Lung (tissue), 11 donors: ENCODE measurements at regions not wholly inside any gene's neighbourhood (a gene's known extent, or its start where the extent isn't known, plus 50 kb on each side); places are given as distances from the start of the nearest gene placed in this dataset.
"Not testable (repeated sequence)": the region's sequence is repeated elsewhere in the genome, so short reads cannot be mapped to it uniquely, and the experiment has no call there.

Experiments used
- ATAC-seq: fragments of 200-7000 bp; cut with Tn5 transposase; one replicate; pipeline ENCODE4 v1.9.1; 2020; ENCODE audit warnings: moderate number of reproducible peaks; ENCODE audit not compliant: insufficient read depth, low FRiP score
- DNase-seq, 3 donors: peaks; one replicate each; pipeline ENCODE4 v3.0.0-alpha.2; 2013 to 2017
- H3K27ac ChIP-seq, 2 donors: one replicate each; pipeline ENCODE4 v1.5.1; 2013; ENCODE audit warnings: mild to moderate bottlenecking in 2 of 2, moderate library complexity in 2 of 2, control low read depth in 1 of 2, inconsistent platforms in 1 of 2, low read depth in 1 of 2, low read length in 1 of 2
- H3K27me3 ChIP-seq, 3 donors: one replicate each; pipeline ENCODE4 v1.5.1; 2013; ENCODE audit warnings: low read length in 2 of 3; ENCODE audit not compliant: control insufficient read depth in 3 of 3, insufficient read depth in 3 of 3
- H3K36me3 ChIP-seq, 4 donors: one replicate each; pipeline ENCODE4 v1.5.1; 2013; ENCODE audit warnings: low read length in 4 of 4, mild to moderate bottlenecking in 1 of 4, moderate library complexity in 1 of 4; ENCODE audit not compliant: control insufficient read depth in 4 of 4, insufficient read depth in 4 of 4
- H3K4me1 ChIP-seq, 5 donors: one replicate each; pipeline ENCODE4 v1.5.1; 2013; ENCODE audit warnings: low read length in 5 of 5, mild to moderate bottlenecking in 2 of 5, moderate library complexity in 1 of 5; ENCODE audit not compliant: control insufficient read depth in 5 of 5, insufficient read depth in 5 of 5
- H3K4me3 ChIP-seq: one replicate; pipeline ENCODE4 v1.5.1; 2013; ENCODE audit warnings: mild to moderate bottlenecking, control low read depth, moderate library complexity
- H3K9ac ChIP-seq, 2 donors: one replicate each; pipeline ENCODE4 v1.5.1; 2013; ENCODE audit warnings: low read length in 2 of 2, control low read depth in 1 of 2; ENCODE audit not compliant: insufficient read depth in 1 of 2
- H3K9me3 ChIP-seq, 4 donors: one replicate each; pipeline ENCODE4 v1.5.1; 2013; ENCODE audit warnings: low read length in 3 of 4, mild to moderate bottlenecking in 1 of 4, moderate library complexity in 1 of 4; ENCODE audit not compliant: control insufficient read depth in 4 of 4, insufficient read depth in 3 of 4
- CTCF ChIP-seq: IDR thresholded peaks from 2 replicates; pipeline ENCODE4 v1.5.1; 2012; ENCODE audit warnings: mild to moderate bottlenecking; ENCODE audit errors: control extremely low read depth, extremely low read depth
- WGBS, 2 donors: extraction: QIAGEN DNeasy Blood & Tissue Kit; methylation state at CpG; one replicate each; pipeline ENCODE4 v1.1.7; 2013; 5-methylcytosine and 5-hydroxymethylcytosine counted together
- donor health status: control.
- donor health status: control.
- donor health status: Bipolar disorder and iron deficiency.
- donor health status: healthy.
- donor health status: DM: yes; HTN: yes; CAD: no.

- H3K27ac ChIP-seq, result no peak overlapping the region
- no peaks in the 10 kb centered on the region for H3K27me3 ChIP-seq
- no peaks in the 10 kb centered on the region for H3K36me3 ChIP-seq
- DNase-seq (no peak), ATAC-seq (no peak)
- H3K9ac ChIP-seq, result no peak overlapping the region
- no peak for TF ChIP-seq CTCF
- H3K9me3 ChIP-seq, result peaks cover 0 to 3% (median 0%) of the 10 kb centered on the region in 4 donors
- 78 to 86% methylated on average over 5 of the region's 5 CpGs for WGBS, 2 donors
- no peak overlapping the region for H3K4me3 ChIP-seq
- no peaks in the 10 kb centered on the region for H3K4me1 ChIP-seq
Measured at GRCh38 chr7:13126347-13126746, 438.9 kb downstream of the ARL4A start.

GRCh38 chr7:13130321-13130720 is 442.9 kb downstream of the ARL4A start:
- no peaks in the 10 kb centered on the region for H3K4me1 ChIP-seq
- no peak for TF ChIP-seq CTCF
- 88 to 89% methylated on average over 4 of the region's 4 CpGs for WGBS, 2 donors
- no peak for DNase-seq
- no peak overlapping the region for H3K27ac ChIP-seq
- no peaks in the 10 kb centered on the region for H3K27me3 ChIP-seq
- no peak overlapping the region for H3K9ac ChIP-seq
- H3K4me3 ChIP-seq, result no peak overlapping the region
- H3K9me3 ChIP-seq, result peaks cover 0 to 3% (median 0%) of the 10 kb centered on the region in 4 donors
- no peaks in the 10 kb centered on the region for H3K36me3 ChIP-seq
- ATAC-seq, result no peak

GRCh38 chr7:13130906-13131305 is 443.5 kb downstream of the ARL4A start:
- 95 to 98% methylated on average over 3 of the region's 3 CpGs for WGBS, 2 donors
- H3K27ac ChIP-seq, result not testable (repeated sequence)

DNA sequence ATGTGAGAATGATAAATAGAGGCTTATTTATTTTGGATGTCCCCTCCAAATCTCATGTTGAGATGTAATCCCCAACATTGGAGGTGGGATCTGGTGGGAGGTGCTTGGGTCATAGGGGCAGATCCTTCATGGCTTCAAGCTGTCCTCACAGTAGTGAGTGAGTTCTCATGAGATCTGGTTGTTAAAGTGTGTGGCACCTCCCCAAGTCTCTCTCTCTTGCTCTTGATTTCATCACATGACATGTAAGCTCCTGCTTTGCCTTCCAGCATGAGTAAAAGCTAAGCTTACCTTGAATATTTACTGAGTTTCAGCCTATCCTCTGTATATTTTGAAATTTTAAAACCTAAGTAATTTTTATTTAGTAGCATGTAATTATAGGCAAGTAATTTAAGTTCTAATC is 444.9 kb downstream of the ARL4A start:
- Histone ChIP-seq H3K36me3 (no peaks in the 10 kb centered on the region), H3K4me1 (no peaks in the 10 kb centered on the region), H3K27ac (no peak overlapping the region)

More at GRCh38 chr7:13130906-13131305, 443.5 kb downstream of the ARL4A start:
- not testable (repeated sequence) for H3K4me3 ChIP-seq, DNase-seq, H3K9me3 ChIP-seq, H3K9ac ChIP-seq, H3K36me3 ChIP-seq, H3K4me1 ChIP-seq, H3K27me3 ChIP-seq, ATAC-seq

GRCh38 chr7:13136345-13136744 is 448.9 kb downstream of the ARL4A start:
- H3K9ac ChIP-seq, ATAC-seq: not testable (repeated sequence)

More for the DNA sequence above, 444.9 kb downstream of the ARL4A start:
- ATAC-seq (no peak), DNase-seq (no peak)
- no peak overlapping the region for H3K4me3 ChIP-seq
- no peak for TF ChIP-seq CTCF
- no peaks in the 10 kb centered on the region for H3K9me3 ChIP-seq
- H3K9ac ChIP-seq, result no peak overlapping the region
- no peaks in the 10 kb centered on the region for H3K27me3 ChIP-seq

More at GRCh38 chr7:13136345-13136744, 448.9 kb downstream of the ARL4A start:
- not testable (repeated sequence) for H3K4me1 ChIP-seq, H3K27ac ChIP-seq, H3K4me3 ChIP-seq, H3K9me3 ChIP-seq, DNase-seq, H3K27me3 ChIP-seq, H3K36me3 ChIP-seq
- WGBS, 2 donors, result 90 to 94% methylated on average over 6 of the region's 6 CpGs
